ENCODE measurements at regions not wholly inside any gene's neighbourhood (a gene's known extent, or its start where the extent isn't known, plus 50 kb on each side); places are given as distances from the start of the nearest gene placed in this dataset.

GRCh38 chr13:84050536-84050935 lies 168.3 kb upstream of the SLITRK1 start:
- no peak overlapping the region for H3K4me3 ChIP-seq (ENCODE audit: low read depth, low read length)
- no peak for DNase-seq (ENCODE audit: low read depth)
- no peak for TF ChIP-seq CTCF (IDR thresholded peaks at IDR 0.05; ENCODE audit: control insufficient read depth, extremely low read depth, insufficient read depth)

- no peak for TF ChIP-seq CTCF (IDR thresholded peaks at IDR 0.05; ENCODE audit: control insufficient read depth, extremely low read depth, insufficient read depth)
- no peak overlapping the region for H3K4me3 ChIP-seq (ENCODE audit: low read depth, low read length)
- no peak for DNase-seq (ENCODE audit: low read depth)
These were observed 167.4 kb upstream of the SLITRK1 start for GRCh38 chr13:84049443-84050219.

GRCh38 chr13:84044805-84045204 lies 162.5 kb upstream of the SLITRK1 start:
- H3K4me3 ChIP-seq (ENCODE audit: low read depth, low read length): no peak overlapping the region
- TF ChIP-seq CTCF (IDR thresholded peaks at IDR 0.05; ENCODE audit: control insufficient read depth, extremely low read depth, insufficient read depth): no peak
- DNase-seq (ENCODE audit: low read depth): no peak

GRCh38 chr13:84038001-84038400 lies 155.7 kb upstream of the SLITRK1 start:
- no peak for DNase-seq (ENCODE audit: low read depth)
- no peak for TF ChIP-seq CTCF (IDR thresholded peaks at IDR 0.05; ENCODE audit: control insufficient read depth, extremely low read depth, insufficient read depth)
- no peak overlapping the region for H3K4me3 ChIP-seq (ENCODE audit: low read depth, low read length)

- no peak for DNase-seq (ENCODE audit: low read depth)
- H3K4me3 ChIP-seq (ENCODE audit: low read depth, low read length): no peak overlapping the region
- no peak for TF ChIP-seq CTCF (IDR thresholded peaks at IDR 0.05; ENCODE audit: control insufficient read depth, extremely low read depth, insufficient read depth)
These were observed 149.8 kb upstream of the SLITRK1 start for GRCh38 chr13:84032116-84032515.

GRCh38 chr13:84031120-84031519 lies 148.8 kb upstream of the SLITRK1 start:
- no peak for TF ChIP-seq CTCF (IDR thresholded peaks at IDR 0.05; ENCODE audit: control insufficient read depth, extremely low read depth, insufficient read depth)
- no peak for DNase-seq (ENCODE audit: low read depth)
- no peak overlapping the region for H3K4me3 ChIP-seq (ENCODE audit: low read depth, low read length)

- no peak for DNase-seq (ENCODE audit: low read depth)
- H3K4me3 ChIP-seq (ENCODE audit: low read depth, low read length): no peak overlapping the region
These were observed 147.1 kb upstream of the SLITRK1 start for GRCh38 chr13:84029396-84029795.

More at GRCh38 chr13:84029396-84029795, 147.1 kb upstream of the SLITRK1 start:
- TF ChIP-seq CTCF (IDR thresholded peaks at IDR 0.05; ENCODE audit: control insufficient read depth, extremely low read depth, insufficient read depth): no peak

All from LNCaP clone FGC (cell line).